GM23338 (cell line): ENCODE measurements at regions not wholly inside any gene's neighbourhood (a gene's known extent, or its start where the extent isn't known, plus 50 kb on each side); places are given as distances from the start of the nearest gene placed in this dataset.

Experiments
- ATAC-seq: fragments of 200-7000 bp; cut with Tn5 transposase; 3 replicates; pipeline ENCODE4 v1.9.1; 2020
- DNase-seq: peaks from one replicate; pipeline ENCODE4 v3.0.0-alpha.2; 2015; ENCODE audit warnings: low spot score
- H2AFZ ChIP-seq: fragments of 200-600 bp; sonication (generic); 2 replicates; pipeline ENCODE4 v1.8.0; 2016; ENCODE audit warnings: antibody characterized with exemption, mild to moderate bottlenecking, moderate library complexity
- H3F3A ChIP-seq: fragments of 200-600 bp; sonication (generic); replicated peaks from 2 replicates; pipeline ENCODE4 v1.8.0; 2017; ENCODE audit warnings: antibody characterized with exemption, mixed run types, low read depth
- H3K27ac ChIP-seq: fragments of 200-600 bp; sonication (generic); 2 replicates; pipeline ENCODE4 v1.6.1; 2016; ENCODE audit warnings: low read depth
- H3K27me3 ChIP-seq: fragments of 200-600 bp; sonication (generic); 2 replicates; pipeline ENCODE4 v1.8.0; 2016; ENCODE audit warnings: mild to moderate bottlenecking, mixed run types, moderate library complexity; ENCODE audit not compliant: insufficient read depth
- H3K36me3 ChIP-seq: fragments of 200-600 bp; sonication (generic); 2 replicates; pipeline ENCODE4 v1.8.0; 2016; ENCODE audit warnings: mild to moderate bottlenecking; ENCODE audit not compliant: insufficient read depth
- H3K4me1 ChIP-seq: fragments of 200-600 bp; sonication (generic); 2 replicates; pipeline ENCODE4 v1.8.0; 2016; ENCODE audit warnings: mild to moderate bottlenecking, moderate library complexity; ENCODE audit not compliant: insufficient read depth
- H3K4me2 ChIP-seq: fragments of 200-600 bp; sonication (generic); 2 replicates; pipeline ENCODE4 v1.7.1; 2017; ENCODE audit warnings: mixed run types
- H3K4me3 ChIP-seq: fragments of 200-600 bp; sonication (generic); 2 replicates; pipeline ENCODE4 v1.6.1; 2016; ENCODE audit warnings: mixed run types
- H3K79me2 ChIP-seq: fragments of 200-600 bp; sonication (generic); replicated peaks from 2 replicates; pipeline ENCODE4 v1.8.0; 2017; ENCODE audit warnings: mild to moderate bottlenecking; ENCODE audit not compliant: insufficient read depth
- H3K9me2 ChIP-seq: fragments of 200-600 bp; sonication (generic); 2 replicates; pipeline ENCODE4 v1.8.0; 2017; ENCODE audit not compliant: insufficient read depth
- H4K20me1 ChIP-seq: fragments of 200-600 bp; sonication (generic); replicated peaks from 2 replicates; pipeline ENCODE4 v1.8.0; 2017; ENCODE audit warnings: mild to moderate bottlenecking; ENCODE audit not compliant: insufficient read depth
- H3K27ac Mint-ChIP-seq: 2 replicates; pipeline ENCODE4 v1.8.0; 2020; ENCODE audit warnings: inconsistent platforms, mild to moderate bottlenecking, moderate library complexity, mixed read lengths
- H3K27me3 Mint-ChIP-seq: 3 replicates; pipeline ENCODE4 v1.8.0; 2022; ENCODE audit warnings: low read depth, mild to moderate bottlenecking, moderate library complexity, mixed read lengths, inconsistent platforms; ENCODE audit not compliant: insufficient read depth, poor library complexity
- H3K36me3 Mint-ChIP-seq: 3 replicates; pipeline ENCODE4 v1.8.0; 2021; ENCODE audit warnings: low read depth, mild to moderate bottlenecking, inconsistent platforms, moderate library complexity, mixed read lengths
- H3K4me1 Mint-ChIP-seq: 3 replicates; pipeline ENCODE4 v1.8.0; 2020; ENCODE audit warnings: mild to moderate bottlenecking, inconsistent platforms, mixed read lengths
- H3K4me3 Mint-ChIP-seq: 3 replicates; pipeline ENCODE4 v1.8.0; 2021; ENCODE audit warnings: moderate library complexity, mild to moderate bottlenecking, inconsistent platforms, mixed read lengths
- H3K9me3 Mint-ChIP-seq: 3 replicates; pipeline ENCODE4 v1.8.0; 2020; ENCODE audit warnings: moderate library complexity, mild to moderate bottlenecking, inconsistent platforms, mixed read lengths
- CREB1 ChIP-seq: fragments of 250-450 bp; sonication (Bioruptor Pico); IDR thresholded peaks from 2 replicates; pipeline ENCODE4 v1.5.0; 2020; ENCODE audit warnings: low read depth, mild to moderate bottlenecking, moderate library complexity
- EZH2 ChIP-seq: fragments of 200-600 bp; sonication (generic); IDR thresholded peaks from one replicate; pipeline ENCODE4 v1.8.0; 2017; ENCODE audit warnings: antibody characterized with exemption, mild to moderate bottlenecking, low read depth; ENCODE audit not compliant: unreplicated experiment
- EZH2phosphoT487 ChIP-seq: fragments of 200-600 bp; sonication (generic); IDR thresholded peaks from one replicate; pipeline ENCODE4 v1.8.1; 2018; ENCODE audit warnings: antibody characterized with exemption; ENCODE audit not compliant: unreplicated experiment
- JUNB ChIP-seq: IDR thresholded peaks from one replicate; pipeline ENCODE4 v1.6.1; 2016; ENCODE audit warnings: antibody characterized with exemption; ENCODE audit not compliant: unreplicated experiment
- NANOG ChIP-seq: IDR thresholded peaks from 2 replicates; pipeline ENCODE4 v1.6.1; 2016; ENCODE audit warnings: antibody characterized with exemption, borderline replicate concordance
- POLR2AphosphoS5 ChIP-seq: IDR thresholded peaks from 2 replicates; pipeline ENCODE4 v1.6.1; 2016; ENCODE audit warnings: antibody characterized with exemption, low read depth
- STAT1 ChIP-seq: IDR thresholded peaks from one replicate; pipeline ENCODE4 v1.6.1; 2016; ENCODE audit warnings: antibody characterized with exemption; ENCODE audit not compliant: unreplicated experiment
- ZNF331 ChIP-seq: fragments of 250-450 bp; sonication (Bioruptor Pico); IDR thresholded peaks from 2 replicates; pipeline ENCODE4 v1.5.0; 2020; ENCODE audit warnings: low read depth, mild to moderate bottlenecking, moderate library complexity
- TF ChIP-seq, protein P1 (sequence below): fragments of 250-450 bp; sonication (Bioruptor Pico); IDR thresholded peaks from 2 replicates; pipeline ENCODE4 v1.5.0; 2020; ENCODE audit warnings: mild to moderate bottlenecking, moderate library complexity
- TF ChIP-seq, protein P2 (sequence below): IDR thresholded peaks from one replicate; pipeline ENCODE4 v1.6.1; 2018; ENCODE audit warnings: antibody characterized with exemption; ENCODE audit not compliant: unreplicated experiment
- TF ChIP-seq, protein P3 (sequence below), 2 experiments: fragments of 200-600 bp in 1 of 2; sonication (generic) in 1 of 2; conservative IDR thresholded peaks; 2 replicates each; pipeline versions ENCODE4 v1.5.1 to v1.6.1; 2016 to 2017; ENCODE audit warnings: antibody characterized with exemption in 2 of 2, low read depth in 2 of 2, mild to moderate bottlenecking in 2 of 2, moderate library complexity in 1 of 2
- TF ChIP-seq, protein P4 (sequence below): IDR thresholded peaks from 2 replicates; pipeline ENCODE4 v1.6.1; 2016; ENCODE audit warnings: antibody characterized with exemption

DNA sequence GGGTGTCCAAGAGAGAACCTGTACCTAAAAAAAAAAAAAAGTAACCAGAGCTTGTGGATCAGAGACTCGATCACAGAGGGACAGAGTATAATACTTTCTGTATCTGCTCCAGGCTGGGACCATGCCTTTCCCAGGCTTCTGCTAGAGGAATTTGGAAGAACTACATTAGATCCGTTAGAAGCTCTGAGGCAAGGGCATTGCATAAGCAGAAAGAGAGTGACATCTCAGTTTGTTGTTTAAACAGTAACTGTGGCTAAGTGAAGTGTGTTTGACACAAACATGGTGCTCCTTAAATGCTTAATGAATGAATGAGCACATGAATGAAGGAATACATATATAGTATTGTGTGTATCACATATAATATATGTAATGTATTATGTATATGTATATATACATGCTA is 131.2 kb downstream of the HS3ST3B1 start (continued):
- TF ChIP-seq, protein P1, sequence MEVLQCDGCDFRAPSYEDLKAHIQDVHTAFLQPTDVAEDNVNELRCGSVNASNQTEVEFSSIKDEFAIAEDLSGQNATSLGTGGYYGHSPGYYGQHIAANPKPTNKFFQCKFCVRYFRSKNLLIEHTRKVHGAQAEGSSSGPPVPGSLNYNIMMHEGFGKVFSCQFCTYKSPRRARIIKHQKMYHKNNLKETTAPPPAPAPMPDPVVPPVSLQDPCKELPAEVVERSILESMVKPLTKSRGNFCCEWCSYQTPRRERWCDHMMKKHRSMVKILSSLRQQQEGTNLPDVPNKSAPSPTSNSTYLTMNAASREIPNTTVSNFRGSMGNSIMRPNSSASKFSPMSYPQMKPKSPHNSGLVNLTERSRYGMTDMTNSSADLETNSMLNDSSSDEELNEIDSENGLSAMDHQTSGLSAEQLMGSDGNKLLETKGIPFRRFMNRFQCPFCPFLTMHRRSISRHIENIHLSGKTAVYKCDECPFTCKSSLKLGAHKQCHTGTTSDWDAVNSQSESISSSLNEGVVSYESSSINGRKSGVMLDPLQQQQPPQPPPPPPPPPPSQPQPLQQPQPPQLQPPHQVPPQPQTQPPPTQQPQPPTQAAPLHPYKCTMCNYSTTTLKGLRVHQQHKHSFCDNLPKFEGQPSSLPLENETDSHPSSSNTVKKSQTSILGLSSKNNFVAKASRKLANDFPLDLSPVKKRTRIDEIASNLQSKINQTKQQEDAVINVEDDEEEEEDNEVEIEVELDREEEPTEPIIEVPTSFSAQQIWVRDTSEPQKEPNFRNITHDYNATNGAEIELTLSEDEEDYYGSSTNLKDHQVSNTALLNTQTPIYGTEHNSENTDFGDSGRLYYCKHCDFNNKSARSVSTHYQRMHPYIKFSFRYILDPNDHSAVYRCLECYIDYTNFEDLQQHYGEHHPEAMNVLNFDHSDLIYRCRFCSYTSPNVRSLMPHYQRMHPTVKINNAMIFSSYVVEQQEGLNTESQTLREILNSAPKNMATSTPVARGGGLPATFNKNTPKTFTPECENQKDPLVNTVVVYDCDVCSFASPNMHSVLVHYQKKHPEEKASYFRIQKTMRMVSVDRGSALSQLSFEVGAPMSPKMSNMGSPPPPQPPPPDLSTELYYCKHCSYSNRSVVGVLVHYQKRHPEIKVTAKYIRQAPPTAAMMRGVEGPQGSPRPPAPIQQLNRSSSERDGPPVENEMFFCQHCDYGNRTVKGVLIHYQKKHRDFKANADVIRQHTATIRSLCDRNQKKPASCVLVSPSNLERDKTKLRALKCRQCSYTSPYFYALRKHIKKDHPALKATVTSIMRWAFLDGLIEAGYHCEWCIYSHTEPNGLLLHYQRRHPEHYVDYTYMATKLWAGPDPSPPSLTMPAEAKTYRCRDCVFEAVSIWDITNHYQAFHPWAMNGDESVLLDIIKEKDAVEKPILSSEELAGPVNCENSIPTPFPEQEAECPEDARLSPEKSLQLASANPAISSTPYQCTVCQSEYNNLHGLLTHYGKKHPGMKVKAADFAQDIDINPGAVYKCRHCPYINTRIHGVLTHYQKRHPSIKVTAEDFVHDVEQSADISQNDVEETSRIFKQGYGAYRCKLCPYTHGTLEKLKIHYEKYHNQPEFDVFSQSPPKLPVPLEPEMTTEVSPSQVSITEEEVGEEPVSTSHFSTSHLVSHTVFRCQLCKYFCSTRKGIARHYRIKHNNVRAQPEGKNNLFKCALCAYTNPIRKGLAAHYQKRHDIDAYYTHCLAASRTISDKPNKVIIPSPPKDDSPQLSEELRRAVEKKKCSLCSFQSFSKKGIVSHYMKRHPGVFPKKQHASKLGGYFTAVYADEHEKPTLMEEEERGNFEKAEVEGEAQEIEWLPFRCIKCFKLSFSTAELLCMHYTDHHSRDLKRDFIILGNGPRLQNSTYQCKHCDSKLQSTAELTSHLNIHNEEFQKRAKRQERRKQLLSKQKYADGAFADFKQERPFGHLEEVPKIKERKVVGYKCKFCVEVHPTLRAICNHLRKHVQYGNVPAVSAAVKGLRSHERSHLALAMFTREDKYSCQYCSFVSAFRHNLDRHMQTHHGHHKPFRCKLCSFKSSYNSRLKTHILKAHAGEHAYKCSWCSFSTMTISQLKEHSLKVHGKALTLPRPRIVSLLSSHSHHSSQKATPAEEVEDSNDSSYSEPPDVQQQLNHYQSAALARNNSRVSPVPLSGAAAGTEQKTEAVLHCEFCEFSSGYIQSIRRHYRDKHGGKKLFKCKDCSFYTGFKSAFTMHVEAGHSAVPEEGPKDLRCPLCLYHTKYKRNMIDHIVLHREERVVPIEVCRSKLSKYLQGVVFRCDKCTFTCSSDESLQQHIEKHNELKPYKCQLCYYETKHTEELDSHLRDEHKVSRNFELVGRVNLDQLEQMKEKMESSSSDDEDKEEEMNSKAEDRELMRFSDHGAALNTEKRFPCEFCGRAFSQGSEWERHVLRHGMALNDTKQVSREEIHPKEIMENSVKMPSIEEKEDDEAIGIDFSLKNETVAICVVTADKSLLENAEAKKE (CRISPR knock-in tag): no peak

DNA sequence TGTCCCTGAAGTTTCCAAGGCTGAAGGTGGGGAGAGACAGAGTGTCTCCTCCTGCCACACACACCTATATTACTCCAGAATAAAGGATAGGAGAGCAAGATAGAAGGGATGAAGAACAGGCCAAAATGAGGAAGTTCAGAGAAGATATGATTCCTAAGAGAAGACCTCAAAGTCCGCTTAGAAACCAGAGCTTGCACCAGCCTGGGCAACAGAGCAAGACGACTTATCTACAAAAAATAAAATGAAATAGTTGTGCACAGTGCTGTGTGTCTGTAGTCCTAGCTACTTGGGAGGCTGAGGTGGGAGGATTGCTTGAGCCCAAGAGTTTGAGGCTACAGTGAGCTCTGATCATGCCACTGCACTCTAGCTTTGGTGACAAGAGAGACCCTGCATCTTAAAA is 128.2 kb downstream of the HS3ST3B1 start:
- DNase-seq: no peak
- TF ChIP-seq JUNB (no peak), ZNF331 (CRISPR knock-in tag) (no peak), STAT1 (no peak), CREB1 (CRISPR knock-in tag) (no peak), EZH2 (no peak), POLR2AphosphoS5 (no peak), EZH2phosphoT487 (no peak), NANOG (no peak)
- TF ChIP-seq, protein P2, sequence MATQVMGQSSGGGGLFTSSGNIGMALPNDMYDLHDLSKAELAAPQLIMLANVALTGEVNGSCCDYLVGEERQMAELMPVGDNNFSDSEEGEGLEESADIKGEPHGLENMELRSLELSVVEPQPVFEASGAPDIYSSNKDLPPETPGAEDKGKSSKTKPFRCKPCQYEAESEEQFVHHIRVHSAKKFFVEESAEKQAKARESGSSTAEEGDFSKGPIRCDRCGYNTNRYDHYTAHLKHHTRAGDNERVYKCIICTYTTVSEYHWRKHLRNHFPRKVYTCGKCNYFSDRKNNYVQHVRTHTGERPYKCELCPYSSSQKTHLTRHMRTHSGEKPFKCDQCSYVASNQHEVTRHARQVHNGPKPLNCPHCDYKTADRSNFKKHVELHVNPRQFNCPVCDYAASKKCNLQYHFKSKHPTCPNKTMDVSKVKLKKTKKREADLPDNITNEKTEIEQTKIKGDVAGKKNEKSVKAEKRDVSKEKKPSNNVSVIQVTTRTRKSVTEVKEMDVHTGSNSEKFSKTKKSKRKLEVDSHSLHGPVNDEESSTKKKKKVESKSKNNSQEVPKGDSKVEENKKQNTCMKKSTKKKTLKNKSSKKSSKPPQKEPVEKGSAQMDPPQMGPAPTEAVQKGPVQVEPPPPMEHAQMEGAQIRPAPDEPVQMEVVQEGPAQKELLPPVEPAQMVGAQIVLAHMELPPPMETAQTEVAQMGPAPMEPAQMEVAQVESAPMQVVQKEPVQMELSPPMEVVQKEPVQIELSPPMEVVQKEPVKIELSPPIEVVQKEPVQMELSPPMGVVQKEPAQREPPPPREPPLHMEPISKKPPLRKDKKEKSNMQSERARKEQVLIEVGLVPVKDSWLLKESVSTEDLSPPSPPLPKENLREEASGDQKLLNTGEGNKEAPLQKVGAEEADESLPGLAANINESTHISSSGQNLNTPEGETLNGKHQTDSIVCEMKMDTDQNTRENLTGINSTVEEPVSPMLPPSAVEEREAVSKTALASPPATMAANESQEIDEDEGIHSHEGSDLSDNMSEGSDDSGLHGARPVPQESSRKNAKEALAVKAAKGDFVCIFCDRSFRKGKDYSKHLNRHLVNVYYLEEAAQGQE: no peak
- TF ChIP-seq, protein P3, sequence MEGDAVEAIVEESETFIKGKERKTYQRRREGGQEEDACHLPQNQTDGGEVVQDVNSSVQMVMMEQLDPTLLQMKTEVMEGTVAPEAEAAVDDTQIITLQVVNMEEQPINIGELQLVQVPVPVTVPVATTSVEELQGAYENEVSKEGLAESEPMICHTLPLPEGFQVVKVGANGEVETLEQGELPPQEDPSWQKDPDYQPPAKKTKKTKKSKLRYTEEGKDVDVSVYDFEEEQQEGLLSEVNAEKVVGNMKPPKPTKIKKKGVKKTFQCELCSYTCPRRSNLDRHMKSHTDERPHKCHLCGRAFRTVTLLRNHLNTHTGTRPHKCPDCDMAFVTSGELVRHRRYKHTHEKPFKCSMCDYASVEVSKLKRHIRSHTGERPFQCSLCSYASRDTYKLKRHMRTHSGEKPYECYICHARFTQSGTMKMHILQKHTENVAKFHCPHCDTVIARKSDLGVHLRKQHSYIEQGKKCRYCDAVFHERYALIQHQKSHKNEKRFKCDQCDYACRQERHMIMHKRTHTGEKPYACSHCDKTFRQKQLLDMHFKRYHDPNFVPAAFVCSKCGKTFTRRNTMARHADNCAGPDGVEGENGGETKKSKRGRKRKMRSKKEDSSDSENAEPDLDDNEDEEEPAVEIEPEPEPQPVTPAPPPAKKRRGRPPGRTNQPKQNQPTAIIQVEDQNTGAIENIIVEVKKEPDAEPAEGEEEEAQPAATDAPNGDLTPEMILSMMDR (conservative IDR thresholded peaks at IDR 0.05; ENCODE audit: low read depth in 2 of 2): no peak
- TF ChIP-seq, protein P4, sequence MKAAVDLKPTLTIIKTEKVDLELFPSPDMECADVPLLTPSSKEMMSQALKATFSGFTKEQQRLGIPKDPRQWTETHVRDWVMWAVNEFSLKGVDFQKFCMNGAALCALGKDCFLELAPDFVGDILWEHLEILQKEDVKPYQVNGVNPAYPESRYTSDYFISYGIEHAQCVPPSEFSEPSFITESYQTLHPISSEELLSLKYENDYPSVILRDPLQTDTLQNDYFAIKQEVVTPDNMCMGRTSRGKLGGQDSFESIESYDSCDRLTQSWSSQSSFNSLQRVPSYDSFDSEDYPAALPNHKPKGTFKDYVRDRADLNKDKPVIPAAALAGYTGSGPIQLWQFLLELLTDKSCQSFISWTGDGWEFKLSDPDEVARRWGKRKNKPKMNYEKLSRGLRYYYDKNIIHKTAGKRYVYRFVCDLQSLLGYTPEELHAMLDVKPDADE: no peak

More for the DNA sequence above, 128.2 kb downstream of the HS3ST3B1 start:
- 0 out of 2 replicates have a peak, but pooled peaks cover 10% of the 10 kb centered on the region for H3K9me2 ChIP-seq
- no peak overlapping the region for H3K4me3 ChIP-seq
- Mint-ChIP-seq H3K36me3 (no peaks in the 10 kb centered on the region), H3K4me1 (peaks cover 10% of the 10 kb centered on the region), H3K27ac (no peak overlapping the region), H3K9me3 (no peaks in the 10 kb centered on the region), H3K4me3 (no peak overlapping the region), H3K27me3 (no peaks in the 10 kb centered on the region)
- H3K27ac ChIP-seq: no peak overlapping the region
- no peak for ATAC-seq
- H3K36me3 ChIP-seq: no peaks in the 10 kb centered on the region
- H2AFZ ChIP-seq: 0 out of 2 replicates have a peak overlapping the region, but pooled peaks have one; percentile 66
- no peaks in the 10 kb centered on the region for H3K79me2 ChIP-seq
- H4K20me1 ChIP-seq: no peaks in the 10 kb centered on the region
- peak overlapping the region; percentile 51; the same call in 1 of the 2 replicates for H3K4me2 ChIP-seq
- no peaks in the 10 kb centered on the region for H3F3A ChIP-seq
- H3K27me3 ChIP-seq: no peaks in the 10 kb centered on the region
- H3K4me1 ChIP-seq: peaks cover 11% of the 10 kb centered on the region; the same call in 1 of the 2 replicates
